ENCODE measurements at regions not wholly inside any gene's neighbourhood (a gene's known extent, or its start where the extent isn't known, plus 50 kb on each side); places are given as distances from the start of the nearest gene placed in this dataset.

GRCh38 chr10:63915240-63915639 lies 394.0 kb downstream of the REEP3 start:
- TF ChIP-seq CTCF (IDR thresholded peaks at IDR 0.05; ENCODE audit: poor library complexity) (no peak), EZH2 (IDR thresholded peaks at IDR 0.05; ENCODE audit: borderline replicate concordance) (no peak), EZH2phosphoT487 (IDR thresholded peaks at IDR 0.05; ENCODE audit: low read depth, severe bottlenecking, unreplicated experiment) (no peak)

All from hepatocyte (in vitro differentiated cells).